ENCODE measurements at regions not wholly inside any gene's neighbourhood (a gene's known extent, or its start where the extent isn't known, plus 50 kb on each side); places are given as distances from the start of the nearest gene placed in this dataset.
"Not testable (repeated sequence)": the region's sequence is repeated elsewhere in the genome, so short reads cannot be mapped to it uniquely, and the experiment has no call there.

GRCh38 chr17:53630115-53630514 is 192.6 kb upstream of the KIF2B start:
- H3K9me3 ChIP-seq (ENCODE audit: control insufficient read depth in 2 of 2, insufficient read depth in 1 of 2, low read depth in 1 of 2, low read length in 1 of 2), result no peaks in the 10 kb centered on the region
- H3K36me3 ChIP-seq (ENCODE audit: control insufficient read depth in 3 of 3, insufficient read depth in 2 of 3, low read depth in 1 of 3, low read length in 3 of 3), result no peaks in the 10 kb centered on the region
- 68 to 85% (median 71%) methylated on average over 3 of the region's 3 CpGs for WGBS, 3 donors
- H3K27ac ChIP-seq (ENCODE audit: low read depth in 1 of 3, low read length in 2 of 3), result no peak overlapping the region
- FAIRE-seq (no peak), DNase-seq (no peak)
- H3K4me1 ChIP-seq (ENCODE audit: control insufficient read depth in 3 of 3, insufficient read depth in 2 of 3, low read depth in 1 of 3, low read length in 2 of 3), result no peaks in the 10 kb centered on the region
- no peaks in the 10 kb centered on the region for H3K27me3 ChIP-seq (ENCODE audit: control insufficient read depth in 3 of 3, insufficient read depth in 3 of 3, low read length in 3 of 3)
- no peak overlapping the region for H3K4me3 ChIP-seq (ENCODE audit: low read depth in 1 of 3, low read length in 3 of 3)

- Histone ChIP-seq H3K36me3 (ENCODE audit: control insufficient read depth in 3 of 3, insufficient read depth in 2 of 3, low read depth in 1 of 3, low read length in 3 of 3) (no peaks in the 10 kb centered on the region), H3K4me3 (ENCODE audit: low read depth in 1 of 3, low read length in 3 of 3) (no peak overlapping the region), H3K9me3 (ENCODE audit: control insufficient read depth in 2 of 2, insufficient read depth in 1 of 2, low read depth in 1 of 2, low read length in 1 of 2) (no peaks in the 10 kb centered on the region), H3K4me1 (ENCODE audit: control insufficient read depth in 3 of 3, insufficient read depth in 2 of 3, low read depth in 1 of 3, low read length in 2 of 3) (no peaks in the 10 kb centered on the region), H3K27ac (ENCODE audit: low read depth in 1 of 3, low read length in 2 of 3) (no peak overlapping the region), H3K27me3 (ENCODE audit: control insufficient read depth in 3 of 3, insufficient read depth in 3 of 3, low read length in 3 of 3) (no peaks in the 10 kb centered on the region)
- FAIRE-seq, result no peak
- no peak for DNase-seq
- WGBS, 3 donors, result 0 to 16% (median 9%) methylated on average over 1 of the region's 1 CpG
Measured at GRCh38 chr17:53629188-53629587, 193.5 kb upstream of the KIF2B start.

GRCh38 chr17:53628011-53628410 is 194.7 kb upstream of the KIF2B start:
- no peak overlapping the region for H3K4me3 ChIP-seq (ENCODE audit: low read depth in 1 of 3, low read length in 3 of 3)
- H3K9me3 ChIP-seq (ENCODE audit: control insufficient read depth in 2 of 2, insufficient read depth in 1 of 2, low read depth in 1 of 2, low read length in 1 of 2), result no peaks in the 10 kb centered on the region
- DNase-seq, result no peak
- H3K27ac ChIP-seq (ENCODE audit: low read depth in 1 of 3, low read length in 2 of 3), result no peak overlapping the region
- no peaks in the 10 kb centered on the region for H3K36me3 ChIP-seq (ENCODE audit: control insufficient read depth in 3 of 3, insufficient read depth in 2 of 3, low read depth in 1 of 3, low read length in 3 of 3)
- no peaks in the 10 kb centered on the region for H3K4me1 ChIP-seq (ENCODE audit: control insufficient read depth in 3 of 3, insufficient read depth in 2 of 3, low read depth in 1 of 3, low read length in 2 of 3)
- FAIRE-seq, result no peak
- no peaks in the 10 kb centered on the region for H3K27me3 ChIP-seq (ENCODE audit: control insufficient read depth in 3 of 3, insufficient read depth in 3 of 3, low read length in 3 of 3)

GRCh38 chr17:53627511-53627910 is 195.2 kb upstream of the KIF2B start:
- Histone ChIP-seq H3K36me3 (ENCODE audit: control insufficient read depth in 3 of 3, insufficient read depth in 2 of 3, low read depth in 1 of 3, low read length in 3 of 3) (no peaks in the 10 kb centered on the region), H3K9me3 (ENCODE audit: control insufficient read depth in 2 of 2, insufficient read depth in 1 of 2, low read depth in 1 of 2, low read length in 1 of 2) (no peaks in the 10 kb centered on the region), H3K27me3 (ENCODE audit: control insufficient read depth in 3 of 3, insufficient read depth in 3 of 3, low read length in 3 of 3) (no peaks in the 10 kb centered on the region), H3K4me1 (ENCODE audit: control insufficient read depth in 3 of 3, insufficient read depth in 2 of 3, low read depth in 1 of 3, low read length in 2 of 3) (no peaks in the 10 kb centered on the region), H3K27ac (ENCODE audit: low read depth in 1 of 3, low read length in 2 of 3) (no peak overlapping the region), H3K4me3 (ENCODE audit: low read depth in 1 of 3, low read length in 3 of 3) (no peak overlapping the region)
- 67 to 81% (median 72%) methylated on average over 1 of the region's 1 CpG for WGBS, 3 donors
- DNase-seq (no peak), FAIRE-seq (no peak)

GRCh38 chr17:53626286-53626685 is 196.4 kb upstream of the KIF2B start:
- DNase-seq (no peak), FAIRE-seq (no peak)
- no peaks in the 10 kb centered on the region for H3K4me1 ChIP-seq (ENCODE audit: control insufficient read depth in 3 of 3, insufficient read depth in 2 of 3, low read depth in 1 of 3, low read length in 2 of 3)
- no peaks in the 10 kb centered on the region for H3K36me3 ChIP-seq (ENCODE audit: control insufficient read depth in 3 of 3, insufficient read depth in 2 of 3, low read depth in 1 of 3, low read length in 3 of 3)
- no peak overlapping the region for H3K4me3 ChIP-seq (ENCODE audit: low read depth in 1 of 3, low read length in 3 of 3)
- H3K27ac ChIP-seq (ENCODE audit: low read depth in 1 of 3, low read length in 2 of 3), result no peak overlapping the region
- WGBS, 3 donors, result 10 to 36% (median 35%) methylated on average over 1 of the region's 1 CpG
- H3K9me3 ChIP-seq (ENCODE audit: control insufficient read depth in 2 of 2, insufficient read depth in 1 of 2, low read depth in 1 of 2, low read length in 1 of 2), result no peaks in the 10 kb centered on the region
- no peaks in the 10 kb centered on the region for H3K27me3 ChIP-seq (ENCODE audit: control insufficient read depth in 3 of 3, insufficient read depth in 3 of 3, low read length in 3 of 3)

- no peak for DNase-seq
- FAIRE-seq, result no peak
- no peaks in the 10 kb centered on the region for H3K36me3 ChIP-seq (ENCODE audit: control insufficient read depth in 3 of 3, insufficient read depth in 2 of 3, low read depth in 1 of 3, low read length in 3 of 3)
- H3K27me3 ChIP-seq (ENCODE audit: control insufficient read depth in 3 of 3, insufficient read depth in 3 of 3, low read length in 3 of 3), result no peaks in the 10 kb centered on the region
- H3K27ac ChIP-seq (ENCODE audit: low read depth in 1 of 3, low read length in 2 of 3), result no peak overlapping the region
- H3K9me3 ChIP-seq (ENCODE audit: control insufficient read depth in 2 of 2, insufficient read depth in 1 of 2, low read depth in 1 of 2, low read length in 1 of 2), result no peaks in the 10 kb centered on the region
- H3K4me1 ChIP-seq (ENCODE audit: control insufficient read depth in 3 of 3, insufficient read depth in 2 of 3, low read depth in 1 of 3, low read length in 2 of 3), result no peaks in the 10 kb centered on the region
- WGBS, 3 donors, result 30 to 50% (median 31%) methylated on average over 3 of the region's 3 CpGs
- H3K4me3 ChIP-seq (ENCODE audit: low read depth in 1 of 3, low read length in 3 of 3), result no peak overlapping the region
Measured at GRCh38 chr17:53619025-53619424, 203.7 kb upstream of the KIF2B start.

- not testable (repeated sequence) for H3K9me3 ChIP-seq (ENCODE audit: control insufficient read depth in 2 of 2, insufficient read depth in 1 of 2, low read depth in 1 of 2, low read length in 1 of 2); H3K27me3 ChIP-seq (ENCODE audit: control insufficient read depth in 3 of 3, insufficient read depth in 3 of 3, low read length in 3 of 3); H3K27ac ChIP-seq (ENCODE audit: low read depth in 1 of 3, low read length in 2 of 3); H3K36me3 ChIP-seq (ENCODE audit: control insufficient read depth in 3 of 3, insufficient read depth in 2 of 3, low read depth in 1 of 3, low read length in 3 of 3); DNase-seq; H3K4me3 ChIP-seq (ENCODE audit: low read depth in 1 of 3, low read length in 3 of 3); H3K4me1 ChIP-seq (ENCODE audit: control insufficient read depth in 3 of 3, insufficient read depth in 2 of 3, low read depth in 1 of 3, low read length in 2 of 3); FAIRE-seq
- 81 to 85% (median 83%) methylated on average over 5 of the region's 5 CpGs for WGBS, 3 donors
Measured at GRCh38 chr17:53608208-53608607, 214.5 kb upstream of the KIF2B start.

GRCh38 chr17:53607475-53607874 is 215.3 kb upstream of the KIF2B start:
- peaks cover 0 to 6% of the 10 kb centered on the region in 2 donors for H3K9me3 ChIP-seq (ENCODE audit: control insufficient read depth in 2 of 2, insufficient read depth in 1 of 2, low read depth in 1 of 2, low read length in 1 of 2)
- no peak for FAIRE-seq
- H3K4me3 ChIP-seq (ENCODE audit: low read depth in 1 of 3, low read length in 3 of 3), result no peak overlapping the region
- H3K27me3 ChIP-seq (ENCODE audit: control insufficient read depth in 3 of 3, insufficient read depth in 3 of 3, low read length in 3 of 3), result no peaks in the 10 kb centered on the region
- 5 to 25% (median 12%) methylated on average over 1 of the region's 1 CpG for WGBS, 3 donors
- no peak overlapping the region for H3K27ac ChIP-seq (ENCODE audit: low read depth in 1 of 3, low read length in 2 of 3)
- no peak for DNase-seq
- no peaks in the 10 kb centered on the region for H3K36me3 ChIP-seq (ENCODE audit: control insufficient read depth in 3 of 3, insufficient read depth in 2 of 3, low read depth in 1 of 3, low read length in 3 of 3)
- H3K4me1 ChIP-seq (ENCODE audit: control insufficient read depth in 3 of 3, insufficient read depth in 2 of 3, low read depth in 1 of 3, low read length in 2 of 3), result no peaks in the 10 kb centered on the region

- Histone ChIP-seq H3K36me3 (ENCODE audit: control insufficient read depth in 3 of 3, insufficient read depth in 2 of 3, low read depth in 1 of 3, low read length in 3 of 3) (no peaks in the 10 kb centered on the region), H3K27me3 (ENCODE audit: control insufficient read depth in 3 of 3, insufficient read depth in 3 of 3, low read length in 3 of 3) (no peaks in the 10 kb centered on the region), H3K4me1 (ENCODE audit: control insufficient read depth in 3 of 3, insufficient read depth in 2 of 3, low read depth in 1 of 3, low read length in 2 of 3) (no peaks in the 10 kb centered on the region), H3K9me3 (ENCODE audit: control insufficient read depth in 2 of 2, insufficient read depth in 1 of 2, low read depth in 1 of 2, low read length in 1 of 2) (no peaks in the 10 kb centered on the region), H3K27ac (ENCODE audit: low read depth in 1 of 3, low read length in 2 of 3) (no peak overlapping the region), H3K4me3 (ENCODE audit: low read depth in 1 of 3, low read length in 3 of 3) (no peak overlapping the region)
- FAIRE-seq, result no peak
- no peak for DNase-seq
Measured at GRCh38 chr17:53588317-53588716, 234.4 kb upstream of the KIF2B start.

Measured in small intestine (tissue), 7 donors.